MCF 10A (cell line): ENCODE measurements at regions not wholly inside any gene's neighbourhood (a gene's known extent, or its start where the extent isn't known, plus 50 kb on each side); places are given as distances from the start of the nearest gene placed in this dataset.
"Not testable (repeated sequence)": the region's sequence is repeated elsewhere in the genome, so short reads cannot be mapped to it uniquely, and the experiment has no call there.

ENCODE experiments used
- BruUV-seq: library from RNA; stranded (reverse); fragments of 400-500 nt; replicated peaks from 2 replicates; lab custom pipeline; 2021; lab: Mats Ljungman, UMichigan
- CTCF ChIA-PET: fragments of 300-600 bp; sonication (Branson Sonifier 250); formaldehyde crosslinking; extraction: SDS; loops from one replicate; lab custom pipeline; 2021; ENCODE audit warnings: antibody characterized with exemption, inconsistent platforms; lab: Yijun Ruan, JAX
- POLR2A ChIA-PET: fragments of 300-600, 350-650 bp; sonication (Branson Sonifier 250); formaldehyde crosslinking; extraction: SDS; loops from one replicate; lab custom pipeline; 2020; ENCODE audit warnings: antibody characterized with exemption, inconsistent platforms; lab: Yijun Ruan, JAX
- DNase-seq: peaks from one replicate; pipeline ENCODE4 v3.0.0-alpha.2; 2018; ENCODE audit not compliant: unreplicated experiment
- H3K27ac Mint-ChIP-seq: one replicate; pipeline ENCODE4 v1.8.0; 2022; ENCODE audit warnings: mild to moderate bottlenecking, low read depth, mixed read lengths; ENCODE audit not compliant: unreplicated experiment
- H3K27me3 Mint-ChIP-seq: one replicate; pipeline ENCODE4 v1.8.0; 2022; ENCODE audit warnings: mixed read lengths; ENCODE audit not compliant: insufficient read depth, unreplicated experiment
- H3K36me3 Mint-ChIP-seq: one replicate; pipeline ENCODE4 v1.8.0; 2022; ENCODE audit warnings: mild to moderate bottlenecking, moderate library complexity, mixed read lengths; ENCODE audit not compliant: insufficient read depth, unreplicated experiment
- H3K4me1 Mint-ChIP-seq: one replicate; pipeline ENCODE4 v1.8.0; 2022; ENCODE audit warnings: mixed read lengths; ENCODE audit not compliant: insufficient read depth, unreplicated experiment
- H3K4me3 Mint-ChIP-seq: one replicate; pipeline ENCODE4 v1.8.0; 2022; ENCODE audit warnings: mild to moderate bottlenecking, moderate library complexity, mixed read lengths; ENCODE audit not compliant: unreplicated experiment
- H3K9me3 Mint-ChIP-seq: one replicate; pipeline ENCODE4 v1.8.0; 2022; ENCODE audit warnings: mixed read lengths; ENCODE audit not compliant: unreplicated experiment
- CTCF ChIP-seq: fragments of 200-600 bp; IDR thresholded peaks from one replicate; pipeline ENCODE4 v1.8.0; 2022; ENCODE audit warnings: antibody characterized with exemption, mild to moderate bottlenecking; ENCODE audit not compliant: unreplicated experiment
- intact Hi-C: fragments of 100-400 bp; cut with micrococcal nuclease; formaldehyde crosslinking; loops from 2 replicates; pipeline ENCODE4 v1.14.1; 2022

GRCh38 chr19:56974556-56975207 lies 134.2 kb upstream of the PEG3 start:
- no peaks in the 10 kb centered on the region for H3K27me3 Mint-ChIP-seq
- no peak overlapping the region for H3K27ac Mint-ChIP-seq
- intact Hi-C loops: no loop called here
- no peak for DNase-seq
- BruUV-seq: no TSS peak
- ChIA-PET CTCF (interaction anchor here (0.6 kb wide), 1 partner anchor 222 kb away, joined by 3 read pairs; no protein-coding TSS in a partner anchor), POLR2A (no interaction called here)
- no peak overlapping the region for H3K4me3 Mint-ChIP-seq
- no peak for TF ChIP-seq CTCF
- H3K36me3 Mint-ChIP-seq: peaks cover 5% of the 10 kb centered on the region
- peaks cover 21% of the 10 kb centered on the region for H3K9me3 Mint-ChIP-seq
- no peaks in the 10 kb centered on the region for H3K4me1 Mint-ChIP-seq

DNA sequence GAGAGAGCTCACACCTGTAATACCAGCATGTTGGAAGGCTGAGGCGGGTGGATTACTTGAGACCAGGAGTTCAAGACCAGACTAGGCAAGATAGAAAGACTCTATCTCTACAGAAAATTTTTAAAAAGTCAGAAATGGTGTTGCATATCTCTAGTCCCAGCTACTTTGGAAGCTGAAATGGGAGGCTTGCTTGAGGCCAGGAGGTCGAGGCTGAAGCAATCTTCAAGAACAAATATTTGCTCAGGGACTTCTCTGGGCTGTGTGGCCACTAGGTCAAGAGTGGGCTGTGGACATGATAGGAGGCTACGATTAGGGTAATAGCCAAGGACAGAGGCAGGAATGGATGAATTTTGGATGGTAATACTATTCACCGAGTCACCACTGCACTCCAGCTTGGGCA lies 135.8 kb upstream of the PEG3 start:
- Mint-ChIP-seq H3K36me3 (peaks cover 5% of the 10 kb centered on the region), H3K27me3 (no peaks in the 10 kb centered on the region), H3K9me3 (peaks cover 30% of the 10 kb centered on the region), H3K27ac (no peak overlapping the region), H3K4me3 (no peak overlapping the region), H3K4me1 (no peaks in the 10 kb centered on the region)
- ChIA-PET CTCF (no interaction called here), POLR2A (no interaction called here)
- no TSS peak for BruUV-seq
- DNase-seq: no peak
- no peak for TF ChIP-seq CTCF
- intact Hi-C loops: no loop called here

GRCh38 chr19:56976995-56977906 lies 136.7 kb upstream of the PEG3 start:
- Mint-ChIP-seq H3K9me3 (peaks cover 36% of the 10 kb centered on the region), H3K36me3 (peaks cover 5% of the 10 kb centered on the region), H3K4me3 (no peak overlapping the region), H3K27me3 (no peaks in the 10 kb centered on the region), H3K4me1 (no peaks in the 10 kb centered on the region), H3K27ac (no peak overlapping the region)
- POLR2A ChIA-PET: no interaction called here
- no peak for TF ChIP-seq CTCF
- intact Hi-C loops: no loop called here
- BruUV-seq: no TSS peak
- CTCF ChIA-PET: no interaction called here
- DNase-seq: no peak

DNA sequence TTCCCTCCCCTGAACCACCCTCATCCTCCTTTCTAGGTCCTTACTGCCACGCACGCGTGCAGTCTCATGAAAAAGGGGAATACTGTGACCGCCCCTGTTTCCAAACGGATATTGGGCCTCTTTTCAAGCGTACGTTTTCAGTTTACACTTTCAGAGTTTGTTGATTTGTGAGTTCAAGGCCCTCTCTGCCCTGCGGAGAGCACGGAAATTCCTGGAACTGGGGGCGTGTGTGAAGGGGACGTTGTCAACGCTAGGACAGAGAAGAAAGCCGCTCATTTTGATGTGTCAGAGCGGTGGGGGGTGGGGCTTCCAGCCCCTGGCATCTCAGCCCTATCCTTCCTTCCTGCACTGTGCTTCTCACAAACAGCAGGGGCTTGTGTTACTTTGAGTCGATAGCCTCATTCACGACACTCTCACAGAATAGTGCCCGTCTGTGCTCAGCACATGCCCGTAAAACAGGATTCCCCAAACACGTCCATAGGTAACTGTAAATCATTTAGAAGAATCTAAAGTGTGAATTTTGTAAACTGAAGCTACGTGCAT lies 137.6 kb upstream of the PEG3 start:
- POLR2A ChIA-PET: no interaction called here
- Mint-ChIP-seq H3K9me3 (peaks cover 40% of the 10 kb centered on the region), H3K27me3 (no peaks in the 10 kb centered on the region), H3K4me1 (no peaks in the 10 kb centered on the region), H3K36me3 (peaks cover 11% of the 10 kb centered on the region), H3K4me3 (no peak overlapping the region), H3K27ac (no peak overlapping the region)
- intact Hi-C loops: no loop called here
- DNase-seq: no peak
- CTCF ChIA-PET: no interaction called here
- no TSS peak for BruUV-seq
- TF ChIP-seq CTCF: no peak

- H3K27ac Mint-ChIP-seq, H3K4me3 Mint-ChIP-seq, POLR2A ChIA-PET, H3K27me3 Mint-ChIP-seq, DNase-seq, intact Hi-C loops, CTCF ChIA-PET, H3K4me1 Mint-ChIP-seq, H3K36me3 Mint-ChIP-seq, BruUV-seq: not testable (repeated sequence)
- peaks cover 35% of the 10 kb centered on the region for H3K9me3 Mint-ChIP-seq
These were observed 139.5 kb upstream of the USP29 start for GRCh38 chr19:56980326-56980725.
